WERI-Rb-1 (cell line): ENCODE measurements at regions not wholly inside any gene's neighbourhood (a gene's known extent, or its start where the extent isn't known, plus 50 kb on each side); places are given as distances from the start of the nearest gene placed in this dataset.

ENCODE experiments used
- DNase-seq: peaks from one replicate; pipeline ENCODE4 v3.0.0-alpha.2; 2020
- H3K27ac ChIP-seq: fragments of 250-450 bp; sonication (Bioruptor Pico); 2 replicates; pipeline ENCODE4 v1.5.1; 2020; ENCODE audit warnings: mild to moderate bottlenecking, moderate library complexity
- H3K27me3 ChIP-seq: fragments of 250-450 bp; sonication (Bioruptor Pico); 2 replicates; pipeline ENCODE4 v1.5.1; 2021; ENCODE audit warnings: mild to moderate bottlenecking, low read depth, moderate library complexity; ENCODE audit not compliant: insufficient read depth, severe bottlenecking
- H3K36me3 ChIP-seq: fragments of 250-450 bp; sonication (Bioruptor Pico); 2 replicates; pipeline ENCODE4 v1.5.1; 2020; ENCODE audit warnings: mild to moderate bottlenecking, moderate library complexity
- H3K4me3 ChIP-seq: 2 replicates; pipeline ENCODE4 v1.5.1; 2011; ENCODE audit warnings: low read depth, mild to moderate bottlenecking, control low read depth, low read length
- H3K9me3 ChIP-seq: fragments of 250-450 bp; sonication (Bioruptor Pico); 2 replicates; pipeline ENCODE4 v1.5.1; 2021; ENCODE audit warnings: mild to moderate bottlenecking, moderate library complexity; ENCODE audit not compliant: severe bottlenecking
- TF ChIP-seq, protein P1 (sequence below): IDR thresholded peaks from 2 replicates; pipeline ENCODE4 v1.5.1; 2011; ENCODE audit warnings: low read depth, mild to moderate bottlenecking, control low read depth, inconsistent platforms, low read length

GRCh38 chr14:61638595-61639387, 56.5 kb upstream of the HIF1A start:
- no peak overlapping the region for H3K4me3 ChIP-seq
- H3K27ac ChIP-seq = no peak overlapping the region
- no peak for DNase-seq
- TF ChIP-seq, protein P1, sequence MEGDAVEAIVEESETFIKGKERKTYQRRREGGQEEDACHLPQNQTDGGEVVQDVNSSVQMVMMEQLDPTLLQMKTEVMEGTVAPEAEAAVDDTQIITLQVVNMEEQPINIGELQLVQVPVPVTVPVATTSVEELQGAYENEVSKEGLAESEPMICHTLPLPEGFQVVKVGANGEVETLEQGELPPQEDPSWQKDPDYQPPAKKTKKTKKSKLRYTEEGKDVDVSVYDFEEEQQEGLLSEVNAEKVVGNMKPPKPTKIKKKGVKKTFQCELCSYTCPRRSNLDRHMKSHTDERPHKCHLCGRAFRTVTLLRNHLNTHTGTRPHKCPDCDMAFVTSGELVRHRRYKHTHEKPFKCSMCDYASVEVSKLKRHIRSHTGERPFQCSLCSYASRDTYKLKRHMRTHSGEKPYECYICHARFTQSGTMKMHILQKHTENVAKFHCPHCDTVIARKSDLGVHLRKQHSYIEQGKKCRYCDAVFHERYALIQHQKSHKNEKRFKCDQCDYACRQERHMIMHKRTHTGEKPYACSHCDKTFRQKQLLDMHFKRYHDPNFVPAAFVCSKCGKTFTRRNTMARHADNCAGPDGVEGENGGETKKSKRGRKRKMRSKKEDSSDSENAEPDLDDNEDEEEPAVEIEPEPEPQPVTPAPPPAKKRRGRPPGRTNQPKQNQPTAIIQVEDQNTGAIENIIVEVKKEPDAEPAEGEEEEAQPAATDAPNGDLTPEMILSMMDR = no peak
- H3K36me3 ChIP-seq = no peaks in the 10 kb centered on the region
- no peaks in the 10 kb centered on the region for H3K27me3 ChIP-seq
- H3K9me3 ChIP-seq = no peaks in the 10 kb centered on the region

- no peak overlapping the region for H3K27ac ChIP-seq
- no peak overlapping the region for H3K4me3 ChIP-seq
- H3K36me3 ChIP-seq = no peaks in the 10 kb centered on the region
- DNase-seq = no peak
- no peaks in the 10 kb centered on the region for H3K27me3 ChIP-seq
- no peaks in the 10 kb centered on the region for H3K9me3 ChIP-seq
- TF ChIP-seq, protein P1 = no peak
These were observed 54.9 kb upstream of the HIF1A start for GRCh38 chr14:61640158-61641136.

- no peak for DNase-seq
- Histone ChIP-seq H3K4me3 (no peak overlapping the region), H3K27ac (no peak overlapping the region), H3K27me3 (no peaks in the 10 kb centered on the region), H3K9me3 (no peaks in the 10 kb centered on the region), H3K36me3 (no peaks in the 10 kb centered on the region)
- TF ChIP-seq, protein P1 = no peak
These were observed 53.2 kb upstream of the HIF1A start for GRCh38 chr14:61641914-61642613.

DNA sequence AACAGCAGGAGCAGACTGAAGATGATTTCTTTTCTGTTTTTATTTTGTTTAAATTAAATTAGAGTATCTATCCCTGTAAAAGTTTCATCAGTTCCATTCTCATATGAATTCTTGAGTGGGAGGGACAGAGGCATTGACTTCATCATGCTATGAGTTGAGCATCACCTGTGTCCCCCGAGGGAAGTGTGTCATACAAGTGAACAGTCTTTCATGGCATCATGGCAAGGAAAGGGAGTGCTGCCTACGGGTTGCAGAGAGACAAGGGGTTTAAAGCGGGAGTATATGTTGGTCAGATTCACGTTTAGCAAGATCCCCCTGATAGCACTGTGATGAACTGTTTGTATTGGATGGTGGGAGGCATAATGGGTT, 52.7 kb upstream of the HIF1A start:
- H3K27me3 ChIP-seq = no peaks in the 10 kb centered on the region
- no peak overlapping the region for H3K27ac ChIP-seq
- DNase-seq = no peak
- no peaks in the 10 kb centered on the region for H3K9me3 ChIP-seq
- TF ChIP-seq, protein P1 = no peak
- no peak overlapping the region for H3K4me3 ChIP-seq
- no peaks in the 10 kb centered on the region for H3K36me3 ChIP-seq

DNA sequence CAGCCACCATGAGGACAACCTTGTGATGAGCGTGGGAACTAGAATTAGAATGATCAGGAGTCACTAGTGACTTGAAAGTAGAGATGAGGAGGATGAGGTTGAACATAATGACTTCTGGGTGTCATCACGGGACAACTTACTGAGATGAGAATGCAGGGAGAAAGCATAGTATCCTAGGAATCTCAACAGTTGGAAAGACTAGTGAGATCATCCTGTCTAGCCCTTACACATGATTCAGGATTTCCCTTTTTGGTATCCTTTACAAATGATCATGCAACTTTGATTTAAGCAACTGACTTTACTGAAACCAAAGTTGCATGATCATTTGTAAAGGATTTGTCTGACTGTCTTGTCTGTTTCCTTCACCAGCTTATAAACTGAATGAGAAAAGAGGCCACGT, 51.8 kb upstream of the HIF1A start:
- Histone ChIP-seq H3K27me3 (no peaks in the 10 kb centered on the region), H3K36me3 (no peaks in the 10 kb centered on the region), H3K27ac (no peak overlapping the region), H3K4me3 (no peak overlapping the region), H3K9me3 (no peaks in the 10 kb centered on the region)
- TF ChIP-seq, protein P1 = no peak
- DNase-seq = no peak
